Neural cell (in vitro differentiated cells): ENCODE measurements at regions not wholly inside any gene's neighbourhood (a gene's known extent, or its start where the extent isn't known, plus 50 kb on each side); places are given as distances from the start of the nearest gene placed in this dataset.

ENCODE experiments used
- H2AFZ ChIP-seq: fragments of 200-600, 300-800 bp; sonication (generic), shearing (Covaris generic); 2 replicates; pipeline ENCODE4 v1.6.0; 2014; ENCODE audit warnings: low read depth, mild to moderate bottlenecking, antibody characterized with exemption, low read length, moderate library complexity
- H3F3A ChIP-seq: fragments of 200-600 bp; shearing (Covaris generic); 2 replicates; pipeline ENCODE4 v1.6.1; 2016; ENCODE audit warnings: mild to moderate bottlenecking, moderate library complexity, mixed read lengths, antibody characterized with exemption, low read length; ENCODE audit not compliant: insufficient read depth, poor library complexity, severe bottlenecking
- H3K27ac ChIP-seq: fragments of 200-600, 300-800 bp; sonication (generic), shearing (Covaris generic); 2 replicates; pipeline ENCODE4 v1.5.1; 2014; ENCODE audit warnings: mild to moderate bottlenecking, low read length, moderate library complexity
- H3K27me3 ChIP-seq: fragments of 300-800, 200-600 bp; sonication (generic), shearing (Covaris generic); 2 replicates; pipeline ENCODE4 v1.6.0; 2014; ENCODE audit warnings: mild to moderate bottlenecking, low read depth, low read length, moderate library complexity; ENCODE audit not compliant: insufficient read depth
- H3K36me3 ChIP-seq: fragments of 300-800, 200-600 bp; sonication (generic), shearing (Covaris generic); 2 replicates; pipeline ENCODE4 v1.5.1; 2014; ENCODE audit warnings: mild to moderate bottlenecking, antibody characterized with exemption, low read length, moderate library complexity; ENCODE audit not compliant: insufficient read depth
- H3K4me2 ChIP-seq: fragments of 300-800, 200-600 bp; sonication (generic), shearing (Covaris generic); 2 replicates; pipeline ENCODE4 v1.6.0; 2014; ENCODE audit warnings: mild to moderate bottlenecking, low read length
- H3K4me3 ChIP-seq: fragments of 300-800, 200-600 bp; sonication (generic), shearing (Covaris generic); 2 replicates; pipeline ENCODE4 v1.5.1; 2014; ENCODE audit warnings: mild to moderate bottlenecking, low read length, moderate library complexity
- H3K79me2 ChIP-seq: fragments of 200-600 bp; shearing (Covaris generic); replicated peaks from 2 replicates; pipeline ENCODE4 v1.6.0; 2014; ENCODE audit warnings: mild to moderate bottlenecking, low read length, moderate library complexity; ENCODE audit not compliant: insufficient read depth
- H3K9ac ChIP-seq: fragments of 300-800, 200-600 bp; sonication (generic), shearing (Covaris generic); 2 replicates; pipeline ENCODE4 v1.6.1; 2016; ENCODE audit warnings: mild to moderate bottlenecking, low read length, mixed read lengths
- H3K9me2 ChIP-seq: fragments of 200-600 bp; shearing (Covaris generic); 2 replicates; pipeline ENCODE4 v1.6.1; 2016; ENCODE audit warnings: mild to moderate bottlenecking, low read length, mixed read lengths; ENCODE audit not compliant: insufficient read depth
- H3K9me3 ChIP-seq: fragments of 200-600, 300-800 bp; sonication (generic), shearing (Covaris generic); 2 replicates; pipeline ENCODE4 v1.6.1; 2016; ENCODE audit warnings: mild to moderate bottlenecking, mixed run types, low read length, moderate library complexity, mixed read lengths
- H4K20me1 ChIP-seq: fragments of 200-600 bp; shearing (Covaris generic); 2 replicates; pipeline ENCODE4 v1.6.1; 2016; ENCODE audit warnings: mild to moderate bottlenecking, mixed run types; ENCODE audit not compliant: insufficient read depth
- EP300 ChIP-seq: fragments of 450-650 bp; conservative IDR thresholded peaks from 2 replicates; pipeline ENCODE4 v1.6.1; 2014; ENCODE audit warnings: antibody characterized with exemption, mild to moderate bottlenecking, moderate library complexity; ENCODE audit not compliant: poor library complexity, severe bottlenecking
- EZH2 ChIP-seq: fragments of 200-600, 300-800 bp; shearing (Covaris generic), sonication (generic); IDR thresholded peaks from 2 replicates; pipeline ENCODE4 v1.6.1; 2014; ENCODE audit warnings: antibody characterized with exemption, low read length, borderline replicate concordance, mild to moderate bottlenecking; ENCODE audit not compliant: insufficient read depth, poor library complexity, severe bottlenecking
- MXI1 ChIP-seq: fragments of 450-650 bp; conservative IDR thresholded peaks from 2 replicates; pipeline ENCODE4 v1.6.1; 2014; ENCODE audit warnings: antibody characterized with exemption, mild to moderate bottlenecking; ENCODE audit not compliant: poor library complexity, severe bottlenecking
- POLR2AphosphoS5 ChIP-seq: IDR thresholded peaks from 2 replicates; pipeline ENCODE4 v1.6.1; 2012
- RAD21 ChIP-seq: fragments of 450-650 bp; conservative IDR thresholded peaks from 2 replicates; pipeline ENCODE4 v1.6.1; 2014; ENCODE audit warnings: antibody characterized with exemption, mild to moderate bottlenecking, moderate library complexity
- SMC3 ChIP-seq: fragments of 450-650 bp; conservative IDR thresholded peaks from 2 replicates; pipeline ENCODE4 v1.6.1; 2014; ENCODE audit warnings: antibody characterized with exemption, mild to moderate bottlenecking, moderate library complexity; ENCODE audit not compliant: poor library complexity
- TAF1 ChIP-seq: IDR thresholded peaks from 2 replicates; pipeline ENCODE4 v1.6.1; 2012; ENCODE audit warnings: low read depth
- TF ChIP-seq, protein P1 (sequence below): fragments of 450-650 bp; IDR thresholded peaks from 2 replicates; pipeline ENCODE4 v1.5.1; 2014; ENCODE audit warnings: antibody characterized with exemption, mild to moderate bottlenecking, moderate library complexity; ENCODE audit not compliant: poor library complexity, severe bottlenecking
- TF ChIP-seq, protein P2 (sequence below): IDR thresholded peaks from 2 replicates; pipeline ENCODE4 v1.6.1; 2012; ENCODE audit warnings: borderline replicate concordance

DNA sequence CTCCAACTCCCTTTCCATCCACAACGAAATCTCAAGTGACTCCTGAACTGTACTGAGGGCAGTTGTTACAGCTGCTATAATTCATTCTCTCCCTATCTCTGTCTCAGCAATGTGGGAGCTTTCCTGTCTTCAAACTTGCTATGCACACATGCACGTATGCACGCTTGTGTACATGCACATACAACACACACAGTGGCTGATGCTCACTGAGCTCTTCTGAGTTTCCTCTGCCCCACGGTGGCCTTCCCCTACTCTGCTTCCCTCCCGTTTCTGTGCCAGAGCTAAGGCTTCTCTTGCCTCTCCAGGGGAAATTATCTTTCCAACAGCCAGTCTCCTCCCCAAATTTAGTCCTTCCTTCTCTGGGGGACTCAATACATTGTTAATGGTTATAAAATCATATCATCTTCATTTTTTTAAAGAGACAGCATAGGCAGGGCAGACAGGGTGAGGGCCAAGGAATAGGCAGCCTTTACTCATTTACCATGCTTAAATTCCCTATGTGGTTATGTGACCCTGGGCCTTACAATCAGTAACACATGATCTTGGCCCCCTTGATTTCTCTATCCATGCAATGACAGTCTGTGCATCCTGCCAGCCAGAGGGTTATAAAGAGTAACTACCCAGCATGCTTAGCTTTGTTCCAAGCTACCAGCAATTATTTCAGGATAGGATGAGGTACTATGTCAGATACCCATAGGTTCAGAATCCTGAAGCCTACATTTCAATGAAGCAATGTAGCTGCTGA lies 111.9 kb upstream of the HMGA2 start:
- Histone ChIP-seq H3K27ac (no peak overlapping the region), H3K9ac (no peak overlapping the region), H3K36me3 (no peaks in the 10 kb centered on the region), H3K4me2 (no peak overlapping the region), H3F3A (no peaks in the 10 kb centered on the region), H2AFZ (no peak overlapping the region), H3K79me2 (no peaks in the 10 kb centered on the region), H3K9me2 (no peaks in the 10 kb centered on the region), H3K27me3 (no peaks in the 10 kb centered on the region), H3K9me3 (no peaks in the 10 kb centered on the region), H3K4me3 (no peak overlapping the region), H4K20me1 (no peaks in the 10 kb centered on the region)
- TF ChIP-seq EZH2 (no peak), SMC3 (no peak), TAF1 (no peak), MXI1 (no peak)
- TF ChIP-seq, protein P1, sequence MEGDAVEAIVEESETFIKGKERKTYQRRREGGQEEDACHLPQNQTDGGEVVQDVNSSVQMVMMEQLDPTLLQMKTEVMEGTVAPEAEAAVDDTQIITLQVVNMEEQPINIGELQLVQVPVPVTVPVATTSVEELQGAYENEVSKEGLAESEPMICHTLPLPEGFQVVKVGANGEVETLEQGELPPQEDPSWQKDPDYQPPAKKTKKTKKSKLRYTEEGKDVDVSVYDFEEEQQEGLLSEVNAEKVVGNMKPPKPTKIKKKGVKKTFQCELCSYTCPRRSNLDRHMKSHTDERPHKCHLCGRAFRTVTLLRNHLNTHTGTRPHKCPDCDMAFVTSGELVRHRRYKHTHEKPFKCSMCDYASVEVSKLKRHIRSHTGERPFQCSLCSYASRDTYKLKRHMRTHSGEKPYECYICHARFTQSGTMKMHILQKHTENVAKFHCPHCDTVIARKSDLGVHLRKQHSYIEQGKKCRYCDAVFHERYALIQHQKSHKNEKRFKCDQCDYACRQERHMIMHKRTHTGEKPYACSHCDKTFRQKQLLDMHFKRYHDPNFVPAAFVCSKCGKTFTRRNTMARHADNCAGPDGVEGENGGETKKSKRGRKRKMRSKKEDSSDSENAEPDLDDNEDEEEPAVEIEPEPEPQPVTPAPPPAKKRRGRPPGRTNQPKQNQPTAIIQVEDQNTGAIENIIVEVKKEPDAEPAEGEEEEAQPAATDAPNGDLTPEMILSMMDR: no peak
- TF ChIP-seq, protein P2, sequence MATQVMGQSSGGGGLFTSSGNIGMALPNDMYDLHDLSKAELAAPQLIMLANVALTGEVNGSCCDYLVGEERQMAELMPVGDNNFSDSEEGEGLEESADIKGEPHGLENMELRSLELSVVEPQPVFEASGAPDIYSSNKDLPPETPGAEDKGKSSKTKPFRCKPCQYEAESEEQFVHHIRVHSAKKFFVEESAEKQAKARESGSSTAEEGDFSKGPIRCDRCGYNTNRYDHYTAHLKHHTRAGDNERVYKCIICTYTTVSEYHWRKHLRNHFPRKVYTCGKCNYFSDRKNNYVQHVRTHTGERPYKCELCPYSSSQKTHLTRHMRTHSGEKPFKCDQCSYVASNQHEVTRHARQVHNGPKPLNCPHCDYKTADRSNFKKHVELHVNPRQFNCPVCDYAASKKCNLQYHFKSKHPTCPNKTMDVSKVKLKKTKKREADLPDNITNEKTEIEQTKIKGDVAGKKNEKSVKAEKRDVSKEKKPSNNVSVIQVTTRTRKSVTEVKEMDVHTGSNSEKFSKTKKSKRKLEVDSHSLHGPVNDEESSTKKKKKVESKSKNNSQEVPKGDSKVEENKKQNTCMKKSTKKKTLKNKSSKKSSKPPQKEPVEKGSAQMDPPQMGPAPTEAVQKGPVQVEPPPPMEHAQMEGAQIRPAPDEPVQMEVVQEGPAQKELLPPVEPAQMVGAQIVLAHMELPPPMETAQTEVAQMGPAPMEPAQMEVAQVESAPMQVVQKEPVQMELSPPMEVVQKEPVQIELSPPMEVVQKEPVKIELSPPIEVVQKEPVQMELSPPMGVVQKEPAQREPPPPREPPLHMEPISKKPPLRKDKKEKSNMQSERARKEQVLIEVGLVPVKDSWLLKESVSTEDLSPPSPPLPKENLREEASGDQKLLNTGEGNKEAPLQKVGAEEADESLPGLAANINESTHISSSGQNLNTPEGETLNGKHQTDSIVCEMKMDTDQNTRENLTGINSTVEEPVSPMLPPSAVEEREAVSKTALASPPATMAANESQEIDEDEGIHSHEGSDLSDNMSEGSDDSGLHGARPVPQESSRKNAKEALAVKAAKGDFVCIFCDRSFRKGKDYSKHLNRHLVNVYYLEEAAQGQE: no peak

DNA sequence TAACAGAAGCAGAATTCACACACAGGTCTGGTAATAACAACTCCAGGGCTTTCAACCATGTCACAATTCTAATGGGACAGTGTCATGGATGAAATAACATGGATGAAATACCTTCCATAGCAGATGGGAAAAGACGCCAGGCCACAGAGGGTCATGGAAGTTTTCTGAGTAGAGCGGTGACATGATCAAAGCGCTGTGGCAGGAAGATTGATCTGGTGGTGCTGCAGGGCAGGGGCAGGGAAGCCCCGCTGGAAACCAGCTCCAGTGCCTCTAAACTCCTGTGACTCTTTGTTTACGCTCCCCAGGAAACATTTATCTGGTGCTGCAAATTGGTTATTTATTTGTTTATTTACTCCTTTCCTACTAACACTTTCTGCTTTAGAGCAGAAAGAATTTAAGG lies 108.3 kb upstream of the HMGA2 start:
- Histone ChIP-seq H2AFZ (no peak overlapping the region), H3K4me2 (no peak overlapping the region)

More for the DNA sequence above, 108.3 kb upstream of the HMGA2 start:
- no peaks in the 10 kb centered on the region for H3K9me2 ChIP-seq
- H4K20me1 ChIP-seq: no peaks in the 10 kb centered on the region
- no peak overlapping the region for H3K9ac ChIP-seq
- H3K36me3 ChIP-seq: no peaks in the 10 kb centered on the region
- no peaks in the 10 kb centered on the region for H3K9me3 ChIP-seq
- no peak for TF ChIP-seq SMC3
- TF ChIP-seq TAF1: no peak
- no peak for TF ChIP-seq EP300
- TF ChIP-seq, protein P2: no peak
- TF ChIP-seq MXI1: no peak
- no peak for TF ChIP-seq POLR2AphosphoS5
- no peak for TF ChIP-seq EZH2
- TF ChIP-seq RAD21: no peak
- TF ChIP-seq, protein P1: no peak
- H3K27ac ChIP-seq: no peak overlapping the region
- no peak overlapping the region for H3K4me3 ChIP-seq
- no peaks in the 10 kb centered on the region for H3K79me2 ChIP-seq
- H3K27me3 ChIP-seq: no peaks in the 10 kb centered on the region
- no peaks in the 10 kb centered on the region for H3F3A ChIP-seq
